ENCODE measurements at regions not wholly inside any gene's neighbourhood (a gene's known extent, or its start where the extent isn't known, plus 50 kb on each side); places are given as distances from the start of the nearest gene placed in this dataset.

DNA sequence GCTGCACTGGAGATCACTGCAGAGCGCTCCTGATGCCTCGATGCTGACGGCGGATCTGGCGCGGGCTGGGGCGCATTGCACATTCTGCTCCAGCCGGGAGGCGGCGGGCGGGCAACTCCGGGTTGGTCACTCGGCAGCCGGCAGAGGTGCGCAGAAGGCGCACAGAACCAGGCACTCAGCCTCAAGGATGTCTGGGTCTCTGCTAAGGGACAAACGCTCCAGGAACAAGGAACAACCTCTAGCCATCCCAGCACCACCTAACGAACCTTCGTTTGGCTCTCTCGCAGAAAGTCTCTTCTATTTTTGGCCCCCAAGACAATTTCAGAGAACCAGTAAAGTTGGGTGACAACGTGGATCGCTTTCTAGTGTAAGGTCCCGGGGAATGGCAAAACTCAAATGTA lies 254.6 kb downstream of the OTUD1 start:
- TF ChIP-seq, protein P1, sequence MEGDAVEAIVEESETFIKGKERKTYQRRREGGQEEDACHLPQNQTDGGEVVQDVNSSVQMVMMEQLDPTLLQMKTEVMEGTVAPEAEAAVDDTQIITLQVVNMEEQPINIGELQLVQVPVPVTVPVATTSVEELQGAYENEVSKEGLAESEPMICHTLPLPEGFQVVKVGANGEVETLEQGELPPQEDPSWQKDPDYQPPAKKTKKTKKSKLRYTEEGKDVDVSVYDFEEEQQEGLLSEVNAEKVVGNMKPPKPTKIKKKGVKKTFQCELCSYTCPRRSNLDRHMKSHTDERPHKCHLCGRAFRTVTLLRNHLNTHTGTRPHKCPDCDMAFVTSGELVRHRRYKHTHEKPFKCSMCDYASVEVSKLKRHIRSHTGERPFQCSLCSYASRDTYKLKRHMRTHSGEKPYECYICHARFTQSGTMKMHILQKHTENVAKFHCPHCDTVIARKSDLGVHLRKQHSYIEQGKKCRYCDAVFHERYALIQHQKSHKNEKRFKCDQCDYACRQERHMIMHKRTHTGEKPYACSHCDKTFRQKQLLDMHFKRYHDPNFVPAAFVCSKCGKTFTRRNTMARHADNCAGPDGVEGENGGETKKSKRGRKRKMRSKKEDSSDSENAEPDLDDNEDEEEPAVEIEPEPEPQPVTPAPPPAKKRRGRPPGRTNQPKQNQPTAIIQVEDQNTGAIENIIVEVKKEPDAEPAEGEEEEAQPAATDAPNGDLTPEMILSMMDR (IDR thresholded peaks at IDR 0.05), result no peak
- DNase-seq (no peak), ATAC-seq (peak; percentile 28)
- Histone ChIP-seq H3K27me3 (peaks cover 53% of the 10 kb centered on the region), H3K36me3 (no peaks in the 10 kb centered on the region), H3K4me3 (no peak overlapping the region), H3K27ac (no peak overlapping the region), H3K9me3 (no peaks in the 10 kb centered on the region), H3K4me1 (peaks cover 8% of the 10 kb centered on the region)
- intact Hi-C loops (cut with DNase I), result no loop called here

DNA sequence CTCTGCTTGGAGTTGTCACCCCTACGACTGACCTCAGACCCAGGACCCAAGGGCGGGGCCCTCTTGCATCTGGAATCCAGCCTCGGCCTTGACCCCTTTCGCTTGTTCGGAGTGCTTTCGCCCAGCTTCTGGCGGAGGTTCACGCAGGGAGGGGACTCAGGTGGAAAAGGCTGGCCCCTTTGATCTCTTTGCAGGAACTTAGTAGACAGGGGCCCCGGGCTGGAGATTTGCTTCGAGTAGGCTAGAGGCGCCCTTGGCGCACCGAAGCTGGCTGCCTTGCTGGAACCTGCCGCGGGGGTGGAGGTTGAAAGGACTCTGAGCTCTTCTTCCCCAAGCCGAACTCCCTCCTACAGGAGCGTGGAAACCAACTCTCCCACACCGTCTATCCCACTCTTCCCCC lies 255.1 kb downstream of the OTUD1 start:
- Histone ChIP-seq H3K9me3 (no peaks in the 10 kb centered on the region), H3K4me1 (peaks cover 8% of the 10 kb centered on the region), H3K27me3 (peaks cover 53% of the 10 kb centered on the region), H3K4me3 (no peak overlapping the region), H3K36me3 (no peaks in the 10 kb centered on the region), H3K27ac (no peak overlapping the region)
- intact Hi-C loops (cut with DNase I), result no loop called here
- ATAC-seq (no peak), DNase-seq (no peak)
- TF ChIP-seq, protein P1 (IDR thresholded peaks at IDR 0.05), result no peak

DNA sequence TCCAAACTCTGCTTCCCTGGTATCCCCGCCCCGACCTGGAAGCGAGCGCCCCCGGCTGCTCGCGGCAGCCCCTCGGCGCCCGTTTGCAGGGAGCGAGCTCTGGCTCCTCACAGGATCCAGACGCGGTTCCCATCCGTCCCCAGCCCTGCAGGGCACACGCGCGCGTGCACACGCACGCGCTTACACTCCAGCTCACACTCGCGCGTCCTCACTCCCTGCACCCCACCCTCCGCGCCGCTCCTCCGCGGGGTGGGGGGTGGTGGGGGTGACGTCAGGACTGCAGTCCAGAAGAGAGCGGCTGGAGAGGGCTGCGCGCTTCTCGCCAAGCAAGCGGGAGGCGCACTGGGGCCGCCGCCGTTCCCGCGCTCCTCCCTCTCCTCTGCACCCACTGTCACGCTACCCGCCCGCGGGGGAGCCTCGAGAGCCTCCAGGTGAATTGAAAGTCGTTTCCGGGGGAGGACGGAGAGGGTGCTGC lies 255.6 kb downstream of the OTUD1 start:
- Histone ChIP-seq H3K9me3 (no peaks in the 10 kb centered on the region), H3K36me3 (no peaks in the 10 kb centered on the region), H3K27ac (no peak overlapping the region), H3K27me3 (peaks cover 53% of the 10 kb centered on the region), H3K4me3 (no peak overlapping the region), H3K4me1 (peaks cover 8% of the 10 kb centered on the region)
- peak; percentile 37 for ATAC-seq
- TF ChIP-seq, protein P1 (IDR thresholded peaks at IDR 0.05), result no peak
- intact Hi-C loops (cut with DNase I), result no loop called here
- DNase-seq, result no peak

DNA sequence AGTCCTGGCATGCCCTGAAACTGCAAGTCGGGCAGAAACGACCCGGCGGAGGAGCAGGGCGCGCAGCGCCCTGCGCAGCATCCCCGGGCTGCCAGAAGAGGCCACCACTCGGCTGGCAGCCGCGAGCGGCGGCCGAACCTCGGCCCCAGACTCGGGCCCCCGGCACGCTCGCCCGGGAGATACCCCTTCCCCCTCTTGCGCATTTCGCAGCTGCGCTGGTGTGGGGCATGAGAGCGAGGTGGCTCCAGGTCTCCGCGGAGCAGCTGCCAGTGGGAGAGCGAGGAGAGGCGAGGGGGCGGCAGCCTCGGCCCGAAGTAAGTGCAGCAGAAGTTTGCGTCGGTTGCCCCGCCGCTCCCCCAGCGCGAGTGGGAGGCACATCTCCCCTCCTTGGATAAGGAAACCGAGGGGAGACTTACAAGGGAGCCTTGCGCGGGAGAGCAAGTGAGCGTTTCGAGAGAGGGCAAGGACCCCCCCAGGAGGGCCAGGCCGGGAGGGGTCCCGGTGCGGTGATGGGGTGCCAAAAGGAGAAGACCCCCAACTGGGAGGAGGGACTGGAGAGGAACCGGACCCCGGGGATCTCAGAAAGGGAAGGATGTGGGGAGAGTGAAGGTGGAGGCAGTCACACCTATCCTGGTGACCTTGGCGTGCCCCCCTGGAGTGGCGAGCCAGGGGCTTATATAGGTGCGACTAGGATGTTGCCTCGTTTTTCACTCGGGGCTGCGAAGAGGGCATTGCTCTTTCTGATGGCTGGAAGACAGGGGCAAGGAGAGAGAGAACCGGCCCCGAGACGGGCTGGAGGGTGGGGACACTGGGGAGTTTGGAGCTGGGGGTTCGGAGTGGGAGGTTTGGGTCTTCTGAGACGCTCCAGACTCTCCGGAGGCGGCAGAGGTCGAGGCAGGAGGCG lies 256.3 kb downstream of the OTUD1 start:
- no peaks in the 10 kb centered on the region for H3K9me3 ChIP-seq
- peaks cover 53% of the 10 kb centered on the region for H3K27me3 ChIP-seq
- H3K4me3 ChIP-seq, result no peak overlapping the region
- intact Hi-C loops (cut with DNase I), result no loop called here
- no peak for DNase-seq
- H3K27ac ChIP-seq, result no peak overlapping the region
- peaks cover 8% of the 10 kb centered on the region for H3K4me1 ChIP-seq
- H3K36me3 ChIP-seq, result no peaks in the 10 kb centered on the region
- ATAC-seq, result no peak
- TF ChIP-seq, protein P1 (IDR thresholded peaks at IDR 0.05), result no peak

DNA sequence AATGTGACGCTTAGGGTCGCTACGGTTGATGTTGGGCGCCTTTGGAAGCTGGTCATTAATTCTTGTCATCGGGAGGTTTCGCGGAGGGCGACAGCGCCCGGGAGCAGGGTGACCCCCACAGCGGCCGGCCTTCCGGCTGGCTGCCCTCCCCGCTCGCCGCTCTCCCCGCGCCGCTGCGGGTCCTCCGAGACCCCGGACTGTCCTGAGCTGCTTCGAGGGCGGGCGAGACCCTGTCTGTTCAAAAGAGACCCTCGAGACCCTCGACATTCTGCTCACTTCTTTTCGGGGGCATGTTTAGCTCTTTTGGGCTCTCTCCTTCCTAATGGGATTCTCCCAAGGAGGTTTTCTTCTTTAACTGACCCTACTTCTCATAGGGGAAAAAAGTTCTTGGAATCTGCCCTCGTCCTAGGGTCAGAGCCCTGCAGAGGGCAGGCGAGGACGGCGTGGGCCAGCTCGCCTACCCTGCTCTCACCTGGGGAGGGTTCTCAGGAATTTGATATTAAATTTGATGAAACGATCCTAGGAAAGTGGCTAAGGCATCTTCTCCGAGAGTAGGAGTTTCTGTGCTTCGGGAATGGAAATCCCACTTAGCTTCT lies 257.0 kb downstream of the OTUD1 start:
- H3K4me1 ChIP-seq, result peaks cover 8% of the 10 kb centered on the region
- DNase-seq, result no peak
- H3K27me3 ChIP-seq, result peaks cover 53% of the 10 kb centered on the region
- intact Hi-C loops (cut with DNase I), result no loop called here
- no peak overlapping the region for H3K27ac ChIP-seq
- no peaks in the 10 kb centered on the region for H3K36me3 ChIP-seq
- TF ChIP-seq, protein P1 (IDR thresholded peaks at IDR 0.05), result no peak
- no peaks in the 10 kb centered on the region for H3K9me3 ChIP-seq
- ATAC-seq, result no peak
- H3K4me3 ChIP-seq, result no peak overlapping the region

Measured in upper lobe of right lung (tissue), 1 donor.